ELR (cell line): ENCODE measurements at regions not wholly inside any gene's neighbourhood (a gene's known extent, or its start where the extent isn't known, plus 50 kb on each side); places are given as distances from the start of the nearest gene placed in this dataset.

Experiments
- DNase-seq: peaks from one replicate; pipeline ENCODE4 v3.0.0-alpha.2; 2015; ENCODE audit warnings: low read depth

- DNase-seq = no peak
Observed at GRCh38 chr7:155992974-155993373, 180.7 kb upstream of the SHH start.

GRCh38 chr7:155992538-155992937 is 180.3 kb upstream of the SHH start:
- no peak for DNase-seq

- no peak for DNase-seq
Observed at GRCh38 chr7:155992107-155992506, 179.8 kb upstream of the SHH start.

GRCh38 chr7:155991470-155991869 is 179.2 kb upstream of the SHH start:
- no peak for DNase-seq

GRCh38 chr7:155988416-155988815 is 176.2 kb upstream of the SHH start:
- DNase-seq = no peak

GRCh38 chr7:155987681-155988235 is 175.5 kb upstream of the SHH start:
- DNase-seq = no peak

GRCh38 chr7:155986497-155987160 is 174.4 kb upstream of the SHH start:
- no peak for DNase-seq

- no peak for DNase-seq
Observed at GRCh38 chr7:155985518-155986250, 173.4 kb upstream of the SHH start.

- DNase-seq = no peak
Observed at GRCh38 chr7:155984609-155985405, 172.5 kb upstream of the SHH start.

GRCh38 chr7:155984028-155984580 is 171.8 kb upstream of the SHH start:
- DNase-seq = no peak

- DNase-seq = no peak
Observed at GRCh38 chr7:155983176-155983815, 171.0 kb upstream of the SHH start.

GRCh38 chr7:155981703-155982102 is 169.4 kb upstream of the SHH start:
- DNase-seq = no peak

- no peak for DNase-seq
Observed at GRCh38 chr7:155980841-155981240, 168.6 kb upstream of the SHH start.

- no peak for DNase-seq
Observed at GRCh38 chr7:155979994-155980393, 167.7 kb upstream of the SHH start.

GRCh38 chr7:155979566-155979965 is 167.3 kb upstream of the SHH start:
- no peak for DNase-seq

- DNase-seq = no peak
Observed at GRCh38 chr7:155975490-155975889, 163.2 kb upstream of the SHH start.

GRCh38 chr7:155974186-155974897 is 162.1 kb upstream of the SHH start:
- DNase-seq = no peak

GRCh38 chr7:155973451-155973997 is 161.3 kb upstream of the SHH start:
- DNase-seq = no peak

- no peak for DNase-seq
Observed at GRCh38 chr7:155972651-155973390, 160.6 kb upstream of the SHH start.

GRCh38 chr7:155972247-155972646 is 160.0 kb upstream of the SHH start:
- DNase-seq = no peak
